Cardiac muscle cell (in vitro differentiated cells and primary cell): ENCODE measurements at regions not wholly inside any gene's neighbourhood (a gene's known extent, or its start where the extent isn't known, plus 50 kb on each side); places are given as distances from the start of the nearest gene placed in this dataset.

Experiments used
- DNase-seq, 2 donors: peaks; one replicate each; pipeline versions ENCODE4 v3.0.0 to v3.0.0-alpha.2; 2010 to 2017; ENCODE audit warnings: low read depth in 1 of 2, low spot score in 1 of 2
- H3K27ac ChIP-seq: fragments of 200-600 bp; sonication (generic); 2 replicates; pipeline ENCODE4 v1.5.1; 2016
- H3K27me3 ChIP-seq: fragments of 200-600 bp; sonication (generic); 2 replicates; pipeline ENCODE4 v1.6.0; 2016; ENCODE audit warnings: control low read depth
- H3K36me3 ChIP-seq: fragments of 200-600 bp; sonication (generic); 2 replicates; pipeline ENCODE4 v1.5.1; 2016; ENCODE audit warnings: control low read depth
- H3K4me1 ChIP-seq: fragments of 200-600 bp; sonication (generic); 2 replicates; pipeline ENCODE4 v1.8.1; 2017; ENCODE audit warnings: low read depth, mild to moderate bottlenecking, mixed run types
- H3K4me3 ChIP-seq: fragments of 200-600 bp; sonication (generic); 2 replicates; pipeline ENCODE4 v1.5.1; 2016; ENCODE audit warnings: mild to moderate bottlenecking
- H3K9me3 ChIP-seq: fragments of 200-600 bp; sonication (generic); 2 replicates; pipeline ENCODE4 v1.5.1; 2017; ENCODE audit warnings: low read depth, mild to moderate bottlenecking, control low read depth
- TF ChIP-seq, protein P1 (sequence below): IDR thresholded peaks from 2 replicates; pipeline ENCODE4 v1.5.1; 2012; ENCODE audit warnings: low read depth, mild to moderate bottlenecking, low read length

DNA sequence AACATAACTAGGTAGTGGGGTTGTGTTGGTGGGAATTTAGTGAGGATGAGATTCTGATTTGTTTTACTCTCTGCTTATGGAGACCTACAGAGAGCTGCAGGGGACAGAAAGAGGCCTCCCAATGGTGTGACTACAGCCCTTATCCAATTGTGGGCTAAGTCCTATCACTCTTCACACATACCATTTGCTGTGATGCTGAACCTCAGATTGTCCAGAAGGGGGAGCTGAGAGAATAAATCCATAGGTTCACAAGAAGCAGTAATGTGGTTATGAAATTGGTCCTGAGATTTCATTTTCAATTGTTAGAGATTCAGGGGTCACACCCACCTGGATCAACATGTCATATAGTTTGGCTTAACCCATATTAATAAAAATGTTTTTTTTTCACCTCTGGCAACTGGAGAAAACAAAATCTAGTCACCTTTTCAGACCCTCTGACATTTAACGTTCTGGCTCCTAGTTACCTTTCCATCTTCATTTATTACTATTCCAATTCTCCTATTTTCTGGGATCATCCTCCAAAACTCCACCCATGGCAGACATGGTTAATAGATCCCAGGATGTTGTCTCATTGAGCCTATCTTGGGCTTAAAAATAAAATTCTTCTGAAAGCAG lies 53.3 kb upstream of the PTPN5 start:
- Histone ChIP-seq H3K27me3 (peaks cover 31% of the 10 kb centered on the region), H3K9me3 (no peaks in the 10 kb centered on the region), H3K36me3 (no peaks in the 10 kb centered on the region), H3K4me3 (no peak overlapping the region), H3K27ac (no peak overlapping the region), H3K4me1 (no peaks in the 10 kb centered on the region)
- peak; percentile 54 to 57 for DNase-seq
- TF ChIP-seq, protein P1, sequence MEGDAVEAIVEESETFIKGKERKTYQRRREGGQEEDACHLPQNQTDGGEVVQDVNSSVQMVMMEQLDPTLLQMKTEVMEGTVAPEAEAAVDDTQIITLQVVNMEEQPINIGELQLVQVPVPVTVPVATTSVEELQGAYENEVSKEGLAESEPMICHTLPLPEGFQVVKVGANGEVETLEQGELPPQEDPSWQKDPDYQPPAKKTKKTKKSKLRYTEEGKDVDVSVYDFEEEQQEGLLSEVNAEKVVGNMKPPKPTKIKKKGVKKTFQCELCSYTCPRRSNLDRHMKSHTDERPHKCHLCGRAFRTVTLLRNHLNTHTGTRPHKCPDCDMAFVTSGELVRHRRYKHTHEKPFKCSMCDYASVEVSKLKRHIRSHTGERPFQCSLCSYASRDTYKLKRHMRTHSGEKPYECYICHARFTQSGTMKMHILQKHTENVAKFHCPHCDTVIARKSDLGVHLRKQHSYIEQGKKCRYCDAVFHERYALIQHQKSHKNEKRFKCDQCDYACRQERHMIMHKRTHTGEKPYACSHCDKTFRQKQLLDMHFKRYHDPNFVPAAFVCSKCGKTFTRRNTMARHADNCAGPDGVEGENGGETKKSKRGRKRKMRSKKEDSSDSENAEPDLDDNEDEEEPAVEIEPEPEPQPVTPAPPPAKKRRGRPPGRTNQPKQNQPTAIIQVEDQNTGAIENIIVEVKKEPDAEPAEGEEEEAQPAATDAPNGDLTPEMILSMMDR, result peak; percentile 81
